Liver (tissue), 3 donors: ENCODE measurements at regions not wholly inside any gene's neighbourhood (a gene's known extent, or its start where the extent isn't known, plus 50 kb on each side); places are given as distances from the start of the nearest gene placed in this dataset.
A peak's percentile ranks its signal among the peaks of the same experiment; 100 is the strongest.

ENCODE experiments used
- ATF3 ChIP-seq: IDR thresholded peaks from 2 replicates; pipeline ENCODE4 v1.6.1; 2016; ENCODE audit warnings: antibody characterized with exemption
- EGR1 ChIP-seq, 2 donors: IDR thresholded peaks; 2 replicates each; pipeline ENCODE4 v1.6.1; 2016 to 2018; ENCODE audit warnings: antibody characterized with exemption in 2 of 2, low read depth in 2 of 2
- FOXA1 ChIP-seq: IDR thresholded peaks from 2 replicates; pipeline ENCODE4 v1.6.1; 2016; ENCODE audit warnings: antibody characterized with exemption
- GABPA ChIP-seq, 2 donors: IDR thresholded peaks in 1 of 2; conservative IDR thresholded peaks in 1 of 2; 2 replicates each; pipeline ENCODE4 v1.6.1; 2016; ENCODE audit warnings: antibody characterized with exemption in 2 of 2, mild to moderate bottlenecking in 1 of 2, moderate library complexity in 1 of 2
- JUND ChIP-seq, 2 donors: IDR thresholded peaks; 2 replicates each; pipeline ENCODE4 v1.6.1; 2016; ENCODE audit warnings: antibody characterized with exemption in 2 of 2
- RXRA ChIP-seq, 2 donors: IDR thresholded peaks; 2 replicates each; pipeline ENCODE4 v1.6.1; 2017 to 2018; ENCODE audit warnings: antibody characterized with exemption in 2 of 2, mild to moderate bottlenecking in 1 of 2
- SP1 ChIP-seq: IDR thresholded peaks from 2 replicates; pipeline ENCODE4 v1.6.1; 2018; ENCODE audit warnings: antibody characterized with exemption, mild to moderate bottlenecking
- TAF1 ChIP-seq: conservative IDR thresholded peaks from 2 replicates; pipeline ENCODE4 v1.6.1; 2016; ENCODE audit warnings: antibody characterized with exemption, mild to moderate bottlenecking
- TF ChIP-seq, protein P1 (sequence below): fragments of 150-350 bp; IDR thresholded peaks from 2 replicates; pipeline ENCODE4 v1.5.1; 2017; ENCODE audit warnings: improper control_type of control experiment, low read depth, low read length; ENCODE audit not compliant: missing input control
- TF ChIP-seq, protein P2 (sequence below): IDR thresholded peaks from 2 replicates; pipeline ENCODE4 v1.6.1; 2016; ENCODE audit warnings: antibody characterized with exemption, mild to moderate bottlenecking
- donor health status: healthy.
- donor health status: healthy.

DNA sequence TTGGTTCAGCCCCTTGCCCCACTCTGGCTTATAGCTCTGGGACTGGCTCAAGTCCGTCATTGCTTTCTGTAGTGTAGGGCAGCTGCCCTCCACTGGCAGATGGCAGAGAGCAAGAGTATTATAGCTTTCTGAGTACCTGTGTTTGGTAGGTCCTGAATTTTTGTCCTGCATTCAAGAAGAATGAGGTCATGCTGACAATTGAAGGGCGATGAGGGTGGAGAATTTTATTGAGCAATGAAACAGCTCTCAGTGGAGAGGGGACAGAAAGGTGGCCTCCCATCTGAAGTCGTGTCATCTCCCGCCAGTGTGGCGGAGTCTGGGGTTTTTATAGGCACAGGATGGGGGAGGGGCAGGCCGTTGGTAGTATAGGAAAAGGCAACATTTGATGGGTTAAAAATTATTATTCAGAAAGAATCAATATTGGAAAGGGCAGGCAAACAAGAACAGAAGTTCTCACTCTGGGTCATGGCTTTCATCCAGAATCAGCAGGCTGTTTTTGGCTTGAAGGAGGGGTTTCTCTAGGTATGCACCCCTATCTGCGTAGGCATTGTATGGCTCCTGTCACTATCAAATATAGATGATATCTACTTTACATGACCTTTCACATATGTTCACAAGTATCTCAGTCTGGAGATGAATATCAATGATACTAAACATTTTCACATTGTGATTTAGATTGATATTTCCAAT lies 1239.7 kb upstream of the ALCAM start:
- TF ChIP-seq, protein P1, sequence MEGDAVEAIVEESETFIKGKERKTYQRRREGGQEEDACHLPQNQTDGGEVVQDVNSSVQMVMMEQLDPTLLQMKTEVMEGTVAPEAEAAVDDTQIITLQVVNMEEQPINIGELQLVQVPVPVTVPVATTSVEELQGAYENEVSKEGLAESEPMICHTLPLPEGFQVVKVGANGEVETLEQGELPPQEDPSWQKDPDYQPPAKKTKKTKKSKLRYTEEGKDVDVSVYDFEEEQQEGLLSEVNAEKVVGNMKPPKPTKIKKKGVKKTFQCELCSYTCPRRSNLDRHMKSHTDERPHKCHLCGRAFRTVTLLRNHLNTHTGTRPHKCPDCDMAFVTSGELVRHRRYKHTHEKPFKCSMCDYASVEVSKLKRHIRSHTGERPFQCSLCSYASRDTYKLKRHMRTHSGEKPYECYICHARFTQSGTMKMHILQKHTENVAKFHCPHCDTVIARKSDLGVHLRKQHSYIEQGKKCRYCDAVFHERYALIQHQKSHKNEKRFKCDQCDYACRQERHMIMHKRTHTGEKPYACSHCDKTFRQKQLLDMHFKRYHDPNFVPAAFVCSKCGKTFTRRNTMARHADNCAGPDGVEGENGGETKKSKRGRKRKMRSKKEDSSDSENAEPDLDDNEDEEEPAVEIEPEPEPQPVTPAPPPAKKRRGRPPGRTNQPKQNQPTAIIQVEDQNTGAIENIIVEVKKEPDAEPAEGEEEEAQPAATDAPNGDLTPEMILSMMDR, result peak; percentile 32
- TF ChIP-seq TAF1 (no peak), ATF3 (peak; percentile 79), SP1 (peak; percentile 67), FOXA1 (peak; percentile 13), JUND (IDR thresholded peaks at IDR 0.05) (peak; percentile 95 to 98), GABPA (IDR thresholded peaks at IDR 0.05 in 1 of 2, conservative IDR thresholded peaks at IDR 0.05 in 1 of 2) (no peak), RXRA (IDR thresholded peaks at IDR 0.05) (peak; percentile 75 to 76), EGR1 (IDR thresholded peaks at IDR 0.05; ENCODE audit: low read depth in 2 of 2) (peak in 1 of 2 donors; percentile 7)
- TF ChIP-seq, protein P2, sequence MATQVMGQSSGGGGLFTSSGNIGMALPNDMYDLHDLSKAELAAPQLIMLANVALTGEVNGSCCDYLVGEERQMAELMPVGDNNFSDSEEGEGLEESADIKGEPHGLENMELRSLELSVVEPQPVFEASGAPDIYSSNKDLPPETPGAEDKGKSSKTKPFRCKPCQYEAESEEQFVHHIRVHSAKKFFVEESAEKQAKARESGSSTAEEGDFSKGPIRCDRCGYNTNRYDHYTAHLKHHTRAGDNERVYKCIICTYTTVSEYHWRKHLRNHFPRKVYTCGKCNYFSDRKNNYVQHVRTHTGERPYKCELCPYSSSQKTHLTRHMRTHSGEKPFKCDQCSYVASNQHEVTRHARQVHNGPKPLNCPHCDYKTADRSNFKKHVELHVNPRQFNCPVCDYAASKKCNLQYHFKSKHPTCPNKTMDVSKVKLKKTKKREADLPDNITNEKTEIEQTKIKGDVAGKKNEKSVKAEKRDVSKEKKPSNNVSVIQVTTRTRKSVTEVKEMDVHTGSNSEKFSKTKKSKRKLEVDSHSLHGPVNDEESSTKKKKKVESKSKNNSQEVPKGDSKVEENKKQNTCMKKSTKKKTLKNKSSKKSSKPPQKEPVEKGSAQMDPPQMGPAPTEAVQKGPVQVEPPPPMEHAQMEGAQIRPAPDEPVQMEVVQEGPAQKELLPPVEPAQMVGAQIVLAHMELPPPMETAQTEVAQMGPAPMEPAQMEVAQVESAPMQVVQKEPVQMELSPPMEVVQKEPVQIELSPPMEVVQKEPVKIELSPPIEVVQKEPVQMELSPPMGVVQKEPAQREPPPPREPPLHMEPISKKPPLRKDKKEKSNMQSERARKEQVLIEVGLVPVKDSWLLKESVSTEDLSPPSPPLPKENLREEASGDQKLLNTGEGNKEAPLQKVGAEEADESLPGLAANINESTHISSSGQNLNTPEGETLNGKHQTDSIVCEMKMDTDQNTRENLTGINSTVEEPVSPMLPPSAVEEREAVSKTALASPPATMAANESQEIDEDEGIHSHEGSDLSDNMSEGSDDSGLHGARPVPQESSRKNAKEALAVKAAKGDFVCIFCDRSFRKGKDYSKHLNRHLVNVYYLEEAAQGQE, result no peak
